Fibroblast of skin of right quadriceps (primary cell): ENCODE measurements at regions not wholly inside any gene's neighbourhood (a gene's known extent, or its start where the extent isn't known, plus 50 kb on each side); places are given as distances from the start of the nearest gene placed in this dataset.

ENCODE experiments used
- DNase-seq: peaks from one replicate; pipeline ENCODE4 v3.0.0-alpha.2; 2013

DNA sequence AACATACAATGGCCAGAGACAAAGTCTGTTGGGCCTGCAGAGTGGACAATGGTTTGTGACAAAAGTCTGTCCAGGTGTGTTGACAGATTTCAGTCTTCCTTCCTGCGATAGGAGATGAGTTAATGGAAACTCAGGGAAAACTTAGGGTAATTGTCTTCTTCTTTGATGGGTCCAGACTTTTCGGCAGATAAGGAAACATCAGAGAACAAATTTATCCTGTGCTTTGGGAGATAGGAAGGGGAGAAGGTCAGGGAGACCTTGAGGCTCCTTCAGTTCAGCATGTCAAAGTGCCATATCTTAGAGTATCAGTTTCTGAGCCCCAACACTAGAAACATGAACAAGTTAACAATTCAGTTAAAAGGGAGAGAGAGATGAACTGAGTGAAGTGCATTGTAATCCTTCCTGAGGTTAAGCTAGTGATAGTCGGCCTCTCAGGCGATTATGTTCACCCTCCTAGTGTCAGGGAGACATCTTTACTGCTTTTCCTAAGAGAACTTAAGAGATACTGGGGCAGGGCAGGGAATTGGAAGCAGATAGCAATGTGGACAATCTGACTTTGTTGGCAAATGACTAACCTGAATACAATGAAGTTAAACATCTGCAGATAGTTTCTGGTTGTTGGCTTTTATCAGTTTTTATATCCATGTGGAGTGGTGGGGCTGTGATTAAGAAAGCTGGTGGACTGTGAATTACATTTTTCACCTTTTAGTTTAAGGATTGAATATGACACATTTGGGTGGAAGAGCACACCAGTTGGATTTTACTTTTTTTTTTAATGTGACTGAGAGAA, 248.8 kb upstream of the FN1 start:
- DNase-seq = peak; percentile 93

DNA sequence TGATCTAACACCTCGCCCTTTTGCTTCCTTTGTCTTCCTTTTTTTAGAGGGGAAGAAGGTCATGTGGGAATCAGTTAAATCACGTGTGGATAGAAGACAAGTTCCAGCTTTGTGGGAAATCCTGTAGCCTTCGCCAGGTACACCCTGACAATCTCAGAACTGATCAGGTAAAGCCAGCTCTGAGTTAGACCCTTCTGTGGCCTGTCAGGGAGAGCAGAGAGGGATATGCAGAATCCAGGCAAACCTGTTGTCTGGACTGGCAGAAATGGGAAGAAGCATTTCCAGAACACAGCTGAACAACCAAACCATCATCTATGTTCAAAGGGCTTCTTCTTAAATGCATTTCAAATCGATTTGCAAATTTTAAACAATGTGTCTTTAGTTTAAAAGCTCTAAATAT, 247.4 kb upstream of the FN1 start:
- DNase-seq = no peak

- no peak for DNase-seq
Observed at GRCh38 chr2:215681799-215682596, 246.1 kb upstream of the FN1 start.

- peak; percentile 95 for DNase-seq
Observed at GRCh38 chr2:215680605-215681598, 245.0 kb upstream of the FN1 start.

DNA sequence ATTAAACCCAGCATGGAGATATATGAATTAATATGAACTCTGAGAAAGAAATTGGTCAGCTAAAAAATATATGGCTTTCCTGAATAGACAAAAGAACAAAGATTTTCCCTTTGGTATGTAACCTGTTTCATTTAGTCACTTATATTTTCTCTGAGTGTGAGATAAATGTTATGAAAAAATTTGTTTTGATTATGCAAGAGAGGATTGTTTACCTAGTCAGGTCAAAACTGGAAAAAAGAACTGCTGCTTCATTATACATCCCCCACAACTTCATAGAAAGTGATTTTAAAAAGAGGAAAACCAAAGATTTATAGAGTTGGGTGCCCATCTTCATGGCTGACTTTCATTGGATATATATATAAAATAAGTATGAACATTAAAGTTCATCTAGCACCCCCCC, 242.2 kb upstream of the FN1 start:
- no peak for DNase-seq

DNA sequence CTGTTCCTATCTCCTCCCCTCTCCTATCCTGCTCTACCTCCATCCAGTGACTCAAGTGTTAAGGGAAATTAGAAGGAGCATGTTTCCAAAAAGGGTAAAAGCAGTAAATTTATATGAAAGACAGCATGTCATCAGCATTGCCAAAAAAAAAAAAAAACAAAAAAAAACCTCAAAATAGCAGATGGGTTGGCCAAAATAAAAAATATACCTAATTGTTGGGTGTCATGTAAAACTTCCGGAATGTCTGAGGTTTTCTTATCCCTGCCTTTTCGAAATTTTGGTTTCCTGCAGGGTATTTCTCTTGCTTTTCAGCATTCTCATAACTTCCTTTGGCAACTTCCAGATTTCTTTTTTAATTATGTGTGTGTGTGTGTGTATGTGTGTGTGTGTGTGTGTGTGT, 241.6 kb upstream of the FN1 start:
- peak; percentile 72 for DNase-seq

DNA sequence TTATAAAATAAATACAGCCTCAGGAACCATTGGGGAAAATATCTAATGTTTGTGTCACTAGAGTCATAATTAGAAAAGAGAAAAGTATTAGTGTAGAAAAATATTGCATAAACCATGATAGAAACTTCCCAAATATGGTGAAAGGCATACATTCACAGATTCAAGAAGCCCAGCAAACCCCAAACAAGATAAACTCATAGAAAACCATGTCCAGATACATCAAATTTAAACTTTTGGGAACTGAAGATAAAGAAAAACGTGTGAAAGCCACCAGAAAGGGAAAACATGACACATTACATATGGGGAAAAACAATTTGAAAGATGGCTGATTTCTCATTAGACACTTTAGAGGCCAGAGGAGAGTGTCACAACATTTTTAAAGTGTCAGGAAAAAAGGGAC, 236.5 kb upstream of the FN1 start:
- no peak for DNase-seq

DNA sequence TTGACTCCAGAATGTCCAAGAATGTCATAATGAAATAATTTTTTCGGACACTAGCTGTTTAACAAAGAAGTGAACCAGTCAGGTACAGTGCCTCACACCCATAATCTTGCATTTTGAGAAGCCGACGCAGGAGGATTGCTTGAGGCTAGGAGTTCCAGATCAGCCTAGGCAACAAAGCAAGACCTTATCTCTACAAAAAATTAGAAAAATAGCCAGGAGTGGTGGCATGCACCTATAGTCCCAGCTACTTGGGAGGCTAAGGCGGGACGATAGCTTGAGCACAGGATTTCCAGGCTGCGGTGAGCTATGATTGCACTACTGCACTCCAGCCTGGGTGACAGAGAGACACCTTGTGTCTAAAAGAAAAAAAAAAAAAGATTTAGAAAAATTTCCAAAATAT, 235.8 kb upstream of the FN1 start:
- DNase-seq = no peak

DNA sequence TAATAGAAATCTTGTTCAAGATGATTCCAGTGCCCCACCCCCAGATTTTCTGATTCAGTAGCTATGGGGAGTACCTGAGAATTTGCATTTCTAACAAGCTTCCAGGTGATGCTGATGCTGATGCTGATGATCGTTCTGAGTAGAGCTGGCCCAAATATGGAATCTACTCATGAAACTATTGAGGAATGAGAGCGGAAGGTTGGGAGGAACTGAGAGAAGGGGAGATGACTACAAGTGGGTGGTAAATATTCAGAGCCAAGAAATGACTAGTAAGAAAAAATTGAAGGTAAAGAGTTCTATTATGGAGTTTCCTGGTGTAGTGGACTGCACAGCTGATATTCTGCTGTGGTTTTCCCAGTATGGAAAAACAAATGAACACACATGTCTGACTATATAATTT, 235.4 kb upstream of the FN1 start:
- DNase-seq = no peak

- no peak for DNase-seq
Observed at GRCh38 chr2:215670396-215670795, 234.5 kb upstream of the FN1 start.

DNA sequence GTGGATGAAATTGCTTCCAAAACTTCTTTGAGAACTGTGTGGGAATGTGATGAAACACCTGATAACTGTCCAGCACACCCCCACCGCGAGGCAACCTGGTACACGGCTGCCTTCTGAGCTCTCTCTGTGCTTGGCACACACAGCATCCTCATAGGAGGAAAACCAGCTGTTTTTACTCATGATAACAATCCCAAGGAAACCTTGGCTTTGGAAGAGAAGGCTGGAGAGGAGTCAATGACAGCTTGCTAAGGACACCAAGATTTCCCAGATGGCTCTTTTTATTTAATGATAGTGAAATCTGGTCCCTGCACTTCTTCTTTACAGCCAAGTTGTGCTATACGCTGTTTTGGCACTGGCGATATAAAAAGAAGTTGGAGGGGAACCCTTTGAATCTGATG, 232.5 kb upstream of the FN1 start:
- DNase-seq = no peak

- no peak for DNase-seq
Observed at GRCh38 chr2:215667585-215668377, 231.9 kb upstream of the FN1 start.

DNA sequence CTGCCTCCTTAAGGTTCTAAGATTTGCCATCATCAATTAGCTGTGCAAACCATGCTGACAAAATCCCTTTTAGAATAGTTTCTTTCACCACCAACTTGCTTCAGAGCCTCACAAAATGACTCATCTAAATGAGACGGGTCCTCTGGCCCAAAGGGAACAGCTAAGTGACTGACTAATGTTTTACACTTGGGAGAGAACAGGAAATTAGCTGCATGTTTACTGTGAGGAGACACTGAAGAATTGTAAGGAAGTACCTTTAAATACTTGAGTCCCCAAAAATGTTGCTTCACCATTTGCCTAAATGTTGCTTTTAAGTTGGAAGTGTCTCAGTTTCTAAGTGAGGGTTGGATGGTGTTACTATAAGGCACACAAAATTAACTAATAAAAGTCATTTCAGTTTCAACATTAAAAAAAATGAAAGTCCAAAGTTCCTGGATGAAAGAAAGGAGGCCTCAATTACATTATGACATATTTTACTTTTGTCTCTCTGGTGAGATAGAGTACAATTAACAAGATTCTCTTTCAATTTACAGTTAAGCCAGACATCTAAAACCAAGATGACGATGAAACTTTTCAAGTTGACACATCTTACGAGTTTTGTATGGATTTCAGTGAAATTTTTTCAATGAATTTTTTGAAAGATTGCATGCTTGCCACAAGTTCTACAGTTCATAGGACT, 229.1 kb upstream of the FN1 start:
- peak; percentile 98 for DNase-seq

GRCh38 chr2:215662715-215663114, 226.8 kb upstream of the FN1 start:
- DNase-seq = no peak

- DNase-seq = peak; percentile 80
Observed at GRCh38 chr2:215660687-215661086, 224.8 kb upstream of the FN1 start.

- DNase-seq = no peak
Observed at GRCh38 chr2:215659650-215660049, 223.8 kb upstream of the FN1 start.

- no peak for DNase-seq
Observed at GRCh38 chr2:215658635-215659305, 222.9 kb upstream of the FN1 start.

- DNase-seq = peak; percentile 97
Observed at GRCh38 chr2:215657844-215658243, 222.0 kb upstream of the FN1 start.

DNA sequence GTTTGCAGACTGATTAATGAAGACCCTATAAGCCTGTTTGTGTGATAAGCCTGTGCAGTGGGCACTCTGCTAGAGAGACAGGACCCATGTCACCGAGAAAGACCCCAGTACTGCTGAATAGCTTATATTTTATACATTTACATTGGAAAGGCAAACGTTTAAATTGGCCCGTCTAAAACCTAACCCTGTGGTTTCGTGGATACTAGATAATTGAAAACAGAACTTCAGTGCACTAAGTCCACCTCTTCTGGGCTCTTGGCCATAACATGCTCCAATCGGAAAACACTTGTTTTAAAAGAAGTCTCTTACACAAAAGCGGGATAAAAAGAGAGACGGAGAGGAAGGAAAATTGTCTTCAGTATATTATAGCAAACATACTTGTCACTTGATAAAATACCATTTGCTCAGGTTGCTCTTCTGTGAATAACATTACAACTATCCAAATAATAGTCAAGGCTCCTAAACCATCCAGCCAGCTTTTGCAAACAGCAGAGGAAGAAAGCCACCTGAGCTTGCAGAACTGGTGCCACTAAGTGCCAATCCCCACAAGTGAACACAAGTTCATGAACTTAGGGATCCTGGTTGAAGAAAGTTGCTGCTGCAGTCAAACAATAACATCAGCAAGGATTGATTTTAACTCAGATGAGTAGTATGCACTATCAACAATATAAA, 218.4 kb upstream of the FN1 start:
- peak; percentile 84 for DNase-seq

DNA sequence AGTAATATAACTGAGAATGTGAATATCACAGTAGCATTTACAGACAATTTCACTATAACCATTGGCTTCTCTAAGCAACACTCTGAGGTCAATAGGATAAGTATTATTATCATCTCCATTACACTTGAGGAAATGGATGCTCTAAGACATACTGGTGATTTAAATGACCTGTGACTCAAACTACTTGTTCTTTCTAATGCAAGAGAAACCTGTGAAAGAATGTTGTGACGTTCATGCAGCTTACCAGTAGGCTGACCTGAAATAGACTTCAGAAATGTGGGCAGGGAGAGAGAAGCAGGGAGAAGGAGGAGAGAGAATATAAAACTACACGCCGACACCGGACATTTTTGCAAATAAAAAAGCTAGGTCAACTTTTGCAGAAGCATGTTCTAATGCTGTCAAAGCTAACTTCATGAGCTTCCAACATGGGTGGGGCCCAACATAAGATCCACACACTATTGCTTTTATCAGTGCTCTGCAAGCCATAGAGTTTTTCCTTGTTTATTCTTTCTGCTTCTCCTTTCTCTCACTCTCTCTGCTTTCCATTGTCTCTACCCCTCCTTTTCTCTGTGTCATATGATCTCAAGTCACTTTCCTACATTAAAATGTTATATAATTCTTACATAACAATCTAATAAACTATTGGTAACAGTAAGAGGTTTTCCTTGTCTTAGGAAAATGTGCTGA, 217.6 kb upstream of the FN1 start:
- DNase-seq = peak; percentile 54
